Stimulated activated CD4-positive, alpha-beta T cell treated with anti-CD3 and anti-CD28 coated beads, Interleukin-4, amount 100 ng/mL, for 1 hour (primary cell): ENCODE measurements at regions not wholly inside any gene's neighbourhood (a gene's known extent, or its start where the extent isn't known, plus 50 kb on each side); places are given as distances from the start of the nearest gene placed in this dataset.
"Not testable (repeated sequence)": the region's sequence is repeated elsewhere in the genome, so short reads cannot be mapped to it uniquely, and the experiment has no call there.

Experiments used
- DNase-seq: peaks from one replicate; pipeline ENCODE4 v3.0.0-alpha.2; 2020

- DNase-seq = no peak
Observed at GRCh38 chr2:237218756-237219155, 133.1 kb downstream of the COPS8 start.

GRCh38 chr2:237219826-237220225 lies 134.1 kb downstream of the COPS8 start:
- no peak for DNase-seq

GRCh38 chr2:237221443-237221842 lies 135.8 kb downstream of the COPS8 start:
- DNase-seq = no peak

- DNase-seq = no peak
Observed at GRCh38 chr2:237222178-237222577, 136.5 kb downstream of the COPS8 start.

GRCh38 chr2:237222601-237223041 lies 136.9 kb downstream of the COPS8 start:
- no peak for DNase-seq

GRCh38 chr2:237223201-237223861 lies 137.6 kb downstream of the COPS8 start:
- no peak for DNase-seq

- no peak for DNase-seq
Observed at GRCh38 chr2:237227190-237227589, 141.5 kb downstream of the COPS8 start.

- DNase-seq = no peak
Observed at GRCh38 chr2:237227592-237228280, 142.0 kb downstream of the COPS8 start.

GRCh38 chr2:237228281-237228625 lies 142.6 kb downstream of the COPS8 start:
- no peak for DNase-seq

- DNase-seq = no peak
Observed at GRCh38 chr2:237229905-237230304, 144.2 kb downstream of the COPS8 start.

GRCh38 chr2:237230355-237230754 lies 144.7 kb downstream of the COPS8 start:
- no peak for DNase-seq

- no peak for DNase-seq
Observed at GRCh38 chr2:237231593-237231992, 145.9 kb downstream of the COPS8 start.

- DNase-seq = no peak
Observed at GRCh38 chr2:237232166-237232565, 146.5 kb downstream of the COPS8 start.

GRCh38 chr2:237234268-237234667 lies 148.6 kb downstream of the COPS8 start:
- DNase-seq = no peak

- no peak for DNase-seq
Observed at GRCh38 chr2:237235383-237236095, 149.8 kb downstream of the COPS8 start.

- DNase-seq = no peak
Observed at GRCh38 chr2:237236188-237236587, 150.5 kb downstream of the COPS8 start.

- no peak for DNase-seq
Observed at GRCh38 chr2:237238249-237238648, 152.6 kb downstream of the COPS8 start.

- no peak for DNase-seq
Observed at GRCh38 chr2:237240252-237240651, 154.6 kb downstream of the COPS8 start.

- not testable (repeated sequence) for DNase-seq
Observed at GRCh38 chr2:237240868-237241267, 155.2 kb downstream of the COPS8 start.

- no peak for DNase-seq
Observed at GRCh38 chr2:237242091-237242536, 156.4 kb downstream of the COPS8 start.

GRCh38 chr2:237243487-237243886 lies 157.8 kb downstream of the COPS8 start:
- DNase-seq = no peak

- DNase-seq = no peak
Observed at GRCh38 chr2:237244178-237244577, 158.5 kb downstream of the COPS8 start.

- no peak for DNase-seq
Observed at GRCh38 chr2:237244976-237245646, 159.4 kb downstream of the COPS8 start.
